ENCODE measurements at regions not wholly inside any gene's neighbourhood (a gene's known extent, or its start where the extent isn't known, plus 50 kb on each side); places are given as distances from the start of the nearest gene placed in this dataset.
"Not testable (repeated sequence)": the region's sequence is repeated elsewhere in the genome, so short reads cannot be mapped to it uniquely, and the experiment has no call there.

DNA sequence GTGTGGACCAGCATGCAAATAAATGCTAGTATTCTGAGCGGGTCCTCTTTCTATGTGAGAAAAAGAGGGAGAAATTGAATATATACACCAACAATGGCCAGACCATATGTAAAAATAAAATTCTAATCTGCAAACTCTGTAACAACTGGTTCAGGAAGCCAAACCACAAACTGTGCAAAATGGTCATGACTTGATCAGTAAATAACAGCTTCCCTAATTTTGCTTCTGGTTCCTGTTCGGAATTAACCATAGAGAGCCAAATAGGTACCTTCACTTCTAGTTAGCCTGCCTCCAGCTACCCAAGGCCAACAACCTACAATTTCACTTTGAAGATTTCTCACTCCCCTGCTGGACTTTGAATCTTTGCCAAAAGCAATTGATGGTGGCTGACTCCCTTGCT lies 1313.2 kb downstream of the ADGRL3 start:
- DNase-seq (ENCODE audit: low spot score), result no peak
- TF ChIP-seq CTCF (IDR thresholded peaks at IDR 0.05; ENCODE audit: borderline replicate concordance, control extremely low read depth, extremely low read depth, insufficient read depth, missing control alignments), result no peak
- in situ Hi-C loops (cut with MboI; ENCODE audit: low sequenced_read_pairs, unreplicated experiment), result no loop called here

DNA sequence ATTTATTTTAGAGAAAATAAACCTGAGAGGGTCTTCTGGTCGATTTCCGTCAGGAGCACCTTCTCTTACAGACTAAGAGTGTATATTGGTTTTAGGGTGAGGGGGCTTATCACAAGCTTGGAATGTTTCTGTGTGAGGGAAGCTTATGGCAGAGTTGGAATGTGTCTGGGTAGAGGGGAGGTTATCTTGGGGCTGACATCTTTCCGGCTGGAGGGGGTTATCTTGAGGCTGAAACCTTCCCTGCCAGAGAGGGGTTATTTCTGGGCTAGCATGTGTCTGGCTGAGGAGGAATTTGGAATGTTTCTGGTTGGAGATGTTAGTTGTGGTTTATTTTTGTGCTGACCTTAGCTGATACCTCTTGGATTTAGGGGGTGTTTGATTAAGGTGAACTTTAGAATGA lies 1312.1 kb downstream of the ADGRL3 start:
- no peak for DNase-seq (ENCODE audit: low spot score)
- in situ Hi-C loops (cut with MboI; ENCODE audit: low sequenced_read_pairs, unreplicated experiment), result no loop called here
- TF ChIP-seq CTCF (IDR thresholded peaks at IDR 0.05; ENCODE audit: borderline replicate concordance, control extremely low read depth, extremely low read depth, insufficient read depth, missing control alignments), result no peak

GRCh38 chr4:62510228-62510627 lies 1310.1 kb downstream of the ADGRL3 start:
- no peak for DNase-seq (ENCODE audit: low spot score)
- TF ChIP-seq CTCF (IDR thresholded peaks at IDR 0.05; ENCODE audit: borderline replicate concordance, control extremely low read depth, extremely low read depth, insufficient read depth, missing control alignments), result no peak
- in situ Hi-C loops (cut with MboI; ENCODE audit: low sequenced_read_pairs, unreplicated experiment), result no loop called here

- in situ Hi-C loops (cut with MboI; ENCODE audit: low sequenced_read_pairs, unreplicated experiment), result no loop called here
- TF ChIP-seq CTCF (IDR thresholded peaks at IDR 0.05; ENCODE audit: borderline replicate concordance, control extremely low read depth, extremely low read depth, insufficient read depth, missing control alignments), result no peak
- no peak for DNase-seq (ENCODE audit: low spot score)
Observed at GRCh38 chr4:62500296-62500695, 1300.2 kb downstream of the ADGRL3 start.

- no peak for TF ChIP-seq CTCF (IDR thresholded peaks at IDR 0.05; ENCODE audit: borderline replicate concordance, control extremely low read depth, extremely low read depth, insufficient read depth, missing control alignments)
- in situ Hi-C loops (cut with MboI; ENCODE audit: low sequenced_read_pairs, unreplicated experiment), result no loop called here
- no peak for DNase-seq (ENCODE audit: low spot score)
Observed at GRCh38 chr4:62495032-62495431, 1294.9 kb downstream of the ADGRL3 start.

DNA sequence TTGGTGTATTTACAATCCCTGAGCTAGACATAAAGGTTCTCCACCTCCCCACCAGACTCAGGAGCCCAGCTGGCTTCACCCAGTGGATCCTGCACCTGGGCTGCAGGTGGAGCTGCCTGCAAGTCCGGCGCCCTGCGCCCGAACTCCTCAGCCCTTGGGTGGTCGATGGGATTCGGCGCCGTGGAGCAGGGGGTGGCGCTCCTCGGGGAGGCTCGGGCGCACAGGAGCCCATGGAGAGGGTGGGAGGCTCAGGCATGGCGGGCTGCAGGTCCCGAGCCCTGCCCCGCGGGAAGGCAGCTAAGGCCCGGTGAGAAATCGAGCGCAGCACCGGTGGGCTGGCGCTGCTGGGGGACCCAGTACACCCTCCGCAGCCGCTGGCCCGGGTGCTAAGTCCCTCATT lies 1291.6 kb downstream of the ADGRL3 start:
- DNase-seq (ENCODE audit: low spot score); in situ Hi-C loops (cut with MboI; ENCODE audit: low sequenced_read_pairs, unreplicated experiment): not testable (repeated sequence)

GRCh38 chr4:62490635-62491034 lies 1290.5 kb downstream of the ADGRL3 start:
- TF ChIP-seq CTCF (IDR thresholded peaks at IDR 0.05; ENCODE audit: borderline replicate concordance, control extremely low read depth, extremely low read depth, insufficient read depth, missing control alignments), result no peak
- DNase-seq (ENCODE audit: low spot score), result no peak
- in situ Hi-C loops (cut with MboI; ENCODE audit: low sequenced_read_pairs, unreplicated experiment), result no loop called here
